ENCODE measurements at regions not wholly inside any gene's neighbourhood (a gene's known extent, or its start where the extent isn't known, plus 50 kb on each side); places are given as distances from the start of the nearest gene placed in this dataset.

DNA sequence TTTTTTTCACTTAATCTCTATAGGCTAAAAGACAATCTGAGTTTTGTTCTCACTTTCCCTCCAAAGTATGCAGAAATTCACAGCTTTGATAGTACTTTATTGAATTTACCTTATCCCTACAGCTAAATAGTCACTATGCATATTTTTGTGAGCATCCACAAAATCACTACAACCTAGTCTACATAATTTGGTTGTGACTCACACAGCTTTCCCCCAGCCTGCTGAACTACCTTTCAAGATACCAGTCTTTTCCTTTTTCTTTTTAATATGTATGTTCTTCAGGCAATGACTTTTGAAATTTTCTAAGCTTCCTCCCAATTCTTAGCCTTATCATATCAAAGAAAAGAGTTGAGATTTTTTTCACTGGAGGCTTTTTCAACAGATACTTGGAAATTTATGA lies 347.3 kb upstream of the CDH6 start:
- no peak for DNase-seq (ENCODE audit: low read depth)

DNA sequence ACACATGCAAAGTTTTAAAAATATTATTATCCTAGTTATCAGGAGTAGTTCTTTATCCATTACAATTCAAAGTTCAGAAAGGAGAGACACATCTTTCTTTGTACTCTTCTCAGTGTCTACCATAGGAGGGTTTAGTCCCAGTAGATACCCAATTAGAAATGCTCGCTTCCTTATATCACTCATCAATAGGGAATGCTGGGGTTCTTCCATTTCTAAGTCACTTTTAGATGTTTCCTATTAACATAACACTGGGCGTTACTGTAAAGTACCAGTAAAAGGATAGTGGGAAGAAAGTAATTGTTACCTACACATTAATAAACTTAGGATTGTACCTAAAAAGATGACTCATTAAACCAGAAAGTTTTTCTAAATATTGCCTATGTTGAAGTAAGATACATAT lies 348.3 kb upstream of the CDH6 start:
- no peak for DNase-seq (ENCODE audit: low read depth)

DNA sequence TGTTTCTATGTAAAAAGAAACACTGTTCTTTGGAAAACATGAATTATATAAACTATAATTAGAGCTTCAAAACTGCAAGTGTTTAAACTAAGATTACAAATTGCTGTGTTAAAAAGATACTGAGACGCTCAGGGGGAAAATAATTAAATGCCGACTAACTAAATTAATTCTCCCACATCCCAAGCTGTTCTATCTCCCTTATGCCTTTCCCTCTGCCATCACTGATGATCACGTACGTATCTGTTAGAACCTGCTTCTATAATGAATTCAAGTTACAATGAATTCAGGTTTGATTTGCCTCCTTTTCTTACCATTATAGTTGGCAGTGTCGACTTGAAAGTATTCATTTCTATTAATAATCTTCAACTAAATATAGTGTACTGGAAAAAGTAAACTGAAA lies 349.9 kb upstream of the CDH6 start:
- DNase-seq (ENCODE audit: low read depth): no peak

DNA sequence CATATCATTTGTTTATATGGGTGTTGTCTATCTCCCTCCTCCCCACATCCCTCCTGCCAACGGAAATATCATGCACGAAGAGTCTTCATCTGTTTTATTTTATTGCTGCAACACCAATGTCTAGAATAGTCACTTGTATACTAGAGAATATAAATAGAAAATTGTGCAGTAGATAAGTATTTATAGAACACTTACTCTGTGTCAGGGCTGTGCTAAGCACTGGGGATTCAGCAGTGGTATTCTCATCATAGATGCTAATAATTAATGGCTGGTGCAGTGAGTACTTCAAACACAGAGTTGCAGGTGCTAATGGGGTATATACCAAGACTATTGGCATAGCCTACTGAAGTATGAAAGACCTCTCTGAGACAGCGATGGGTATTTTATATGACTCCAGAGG lies 353.5 kb upstream of the CDH6 start:
- DNase-seq (ENCODE audit: low read depth): no peak

DNA sequence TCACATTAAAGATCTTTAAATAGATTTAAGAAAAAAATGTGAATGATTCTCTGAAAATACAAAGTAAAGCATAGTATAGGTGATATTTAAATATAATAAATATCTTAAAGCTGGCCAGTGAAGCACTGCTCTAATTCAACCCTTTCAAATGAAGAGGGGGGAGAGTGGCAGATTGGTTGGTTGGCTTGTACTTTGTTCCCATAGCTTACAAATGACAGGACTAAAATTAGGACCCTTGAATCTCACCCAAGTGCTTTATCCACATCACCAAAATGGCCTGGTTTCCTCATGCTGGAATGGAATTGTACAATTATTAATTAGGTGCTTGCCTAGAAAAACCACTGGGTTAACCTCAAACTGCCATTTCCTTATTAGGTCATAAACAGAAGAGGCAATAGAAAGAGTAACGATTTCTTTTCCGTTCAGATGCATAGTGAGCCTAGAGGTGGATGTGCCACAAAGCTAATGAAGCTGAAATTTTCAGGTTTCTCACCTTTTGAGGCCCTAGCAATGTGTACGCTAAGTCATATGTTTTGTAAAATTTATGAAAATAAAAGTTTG lies 354.5 kb upstream of the CDH6 start:
- no peak for DNase-seq (ENCODE audit: low read depth)

DNA sequence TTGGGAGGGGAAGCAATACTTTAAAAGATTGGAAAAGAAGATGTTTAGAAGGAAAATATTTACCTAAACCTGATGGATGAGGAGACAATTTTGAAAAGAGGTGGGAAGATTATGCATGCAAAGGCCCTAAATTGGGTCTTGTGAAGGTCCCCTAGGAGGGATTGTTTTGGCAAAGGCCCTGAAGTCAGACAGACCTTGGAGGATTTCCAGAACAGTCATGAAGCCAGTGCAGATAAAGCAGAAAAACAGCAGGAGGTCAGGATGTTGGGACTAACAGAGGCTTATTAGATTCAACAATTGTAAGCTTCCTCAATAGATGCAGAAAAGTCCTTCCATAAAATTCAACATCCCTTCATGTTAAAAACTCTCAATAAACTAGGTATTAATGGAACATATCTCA lies 361.0 kb upstream of the CDH6 start:
- DNase-seq (ENCODE audit: low read depth): no peak

DNA sequence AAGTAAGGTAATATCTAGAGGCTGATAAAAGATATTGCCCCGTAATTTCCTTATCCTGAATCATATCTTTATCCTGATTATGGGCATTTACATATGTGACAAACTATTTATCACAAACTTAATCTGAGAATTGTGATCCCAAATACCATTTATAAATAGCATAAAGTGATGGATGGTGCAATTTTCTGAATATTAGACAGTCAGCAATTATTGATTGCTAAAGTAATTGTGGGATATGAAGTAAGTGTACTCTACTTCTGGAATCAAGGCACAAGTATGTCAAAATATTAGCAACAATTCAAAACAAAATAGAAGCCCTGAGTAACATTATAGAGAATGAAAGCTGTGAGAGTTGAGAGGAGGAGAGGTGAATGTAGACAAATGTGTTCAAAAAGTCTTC lies 361.9 kb upstream of the CDH6 start:
- no peak for DNase-seq (ENCODE audit: low read depth)

DNA sequence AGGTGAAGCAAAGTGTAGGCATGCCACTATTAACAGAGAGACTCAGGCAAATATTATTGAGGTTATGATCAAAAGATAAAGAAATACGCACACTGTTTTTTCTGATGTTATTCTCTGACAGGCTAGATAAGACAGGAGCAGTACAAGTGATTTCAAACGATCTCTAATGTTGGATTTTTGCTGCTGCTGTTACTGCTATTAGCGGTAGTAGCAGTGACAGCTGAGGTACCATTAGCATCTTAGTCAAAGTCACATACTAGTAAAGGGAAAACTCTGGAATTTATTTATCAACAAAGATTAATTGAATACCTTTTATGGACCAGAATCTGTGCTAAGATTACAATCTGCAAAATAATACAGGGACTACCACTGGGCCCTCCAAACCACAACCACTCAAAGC lies 362.4 kb upstream of the CDH6 start:
- DNase-seq (ENCODE audit: low read depth): no peak

DNA sequence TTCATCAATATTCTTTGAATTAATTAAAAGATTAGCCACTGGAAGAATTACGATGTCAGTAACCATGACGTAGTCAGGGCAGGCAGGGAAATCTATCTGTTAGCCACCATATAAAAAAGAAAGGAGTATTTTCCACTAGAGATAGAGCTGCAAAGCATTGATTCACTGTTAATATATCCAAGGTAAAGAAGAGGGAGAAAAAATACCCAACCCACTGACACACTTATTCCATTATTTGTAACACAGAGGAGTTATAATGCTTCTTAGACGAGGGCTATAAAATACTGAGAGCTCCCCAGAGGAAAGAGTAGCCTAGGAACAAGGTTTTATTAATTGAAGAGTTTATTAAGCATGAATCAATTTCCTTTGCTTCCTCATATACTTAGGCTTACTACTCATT lies 382.2 kb upstream of the CDH6 start:
- DNase-seq (ENCODE audit: low read depth): no peak

DNA sequence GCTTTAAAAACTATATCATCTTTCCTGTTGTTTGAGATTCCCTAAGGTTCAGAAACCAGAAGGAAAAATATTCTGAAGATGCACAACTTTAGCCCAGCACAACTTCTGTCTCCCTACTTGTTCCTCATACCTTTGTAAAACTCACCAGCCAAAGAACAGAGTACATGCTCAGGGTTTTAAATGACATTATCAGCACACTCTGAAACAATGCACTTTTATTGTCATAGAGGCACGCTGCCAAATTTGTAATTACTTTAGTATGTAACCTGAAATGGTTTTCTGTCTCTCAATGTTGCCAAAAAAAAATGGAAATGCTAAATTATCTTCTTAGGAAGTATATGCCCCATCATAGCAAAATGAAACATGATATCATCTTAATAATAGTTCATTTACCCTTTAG lies 383.6 kb upstream of the CDH6 start:
- no peak for DNase-seq (ENCODE audit: low read depth)

DNA sequence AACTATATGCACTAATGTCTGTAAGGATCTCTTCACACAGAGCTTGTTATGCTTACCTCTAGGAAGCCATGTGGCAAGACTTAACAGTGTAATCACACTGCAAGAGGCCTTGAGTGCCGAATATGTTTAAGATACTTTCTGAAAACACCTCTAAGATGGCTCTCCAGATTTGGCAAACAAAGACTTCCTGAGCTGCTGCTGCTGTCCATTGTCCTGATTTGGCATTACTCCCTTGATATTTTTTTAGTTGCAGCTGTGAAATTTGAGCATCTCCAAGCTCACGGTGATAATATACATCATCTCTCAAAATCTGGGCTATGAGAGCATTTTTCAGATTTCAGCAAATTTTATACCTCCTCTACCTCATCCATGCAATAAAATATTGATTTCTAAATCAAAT lies 384.5 kb upstream of the CDH6 start:
- no peak for DNase-seq (ENCODE audit: low read depth)

DNA sequence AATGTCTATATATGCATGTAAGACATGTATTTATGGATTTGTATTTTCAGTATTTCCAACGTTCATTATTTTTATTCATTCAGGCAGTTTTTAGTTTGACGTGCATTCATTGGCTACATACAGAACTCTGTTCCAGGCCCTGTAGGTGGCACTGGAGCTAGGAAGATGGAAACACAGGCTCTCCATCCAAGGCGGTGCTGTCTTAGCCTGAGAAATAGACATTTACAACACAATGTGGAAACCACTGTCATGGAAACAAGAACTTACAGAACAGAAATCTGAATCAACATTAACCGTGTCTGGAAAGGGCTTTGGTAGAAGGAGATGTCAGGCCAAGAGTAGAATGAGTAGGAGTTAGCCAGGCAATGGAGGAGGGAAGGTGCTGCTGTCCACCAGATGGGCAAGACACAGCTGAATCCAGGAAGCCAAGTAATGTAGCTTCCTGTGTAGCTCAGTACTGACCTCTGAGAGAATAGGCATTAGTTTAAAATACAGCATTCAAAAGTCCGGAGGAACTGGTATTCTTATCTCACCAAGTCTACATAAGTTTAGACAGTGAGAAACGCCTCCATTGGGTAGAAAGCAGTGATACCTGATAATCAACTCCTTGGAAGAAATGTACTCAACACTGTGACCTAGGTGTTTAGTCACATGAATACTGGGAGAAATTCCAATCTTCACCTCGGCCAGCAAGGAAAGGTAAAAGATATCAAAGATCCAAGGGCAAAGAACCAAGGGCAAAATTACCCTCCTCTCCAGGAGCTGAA lies 388.6 kb upstream of the CDH6 start:
- DNase-seq (ENCODE audit: low read depth): no peak

DNA sequence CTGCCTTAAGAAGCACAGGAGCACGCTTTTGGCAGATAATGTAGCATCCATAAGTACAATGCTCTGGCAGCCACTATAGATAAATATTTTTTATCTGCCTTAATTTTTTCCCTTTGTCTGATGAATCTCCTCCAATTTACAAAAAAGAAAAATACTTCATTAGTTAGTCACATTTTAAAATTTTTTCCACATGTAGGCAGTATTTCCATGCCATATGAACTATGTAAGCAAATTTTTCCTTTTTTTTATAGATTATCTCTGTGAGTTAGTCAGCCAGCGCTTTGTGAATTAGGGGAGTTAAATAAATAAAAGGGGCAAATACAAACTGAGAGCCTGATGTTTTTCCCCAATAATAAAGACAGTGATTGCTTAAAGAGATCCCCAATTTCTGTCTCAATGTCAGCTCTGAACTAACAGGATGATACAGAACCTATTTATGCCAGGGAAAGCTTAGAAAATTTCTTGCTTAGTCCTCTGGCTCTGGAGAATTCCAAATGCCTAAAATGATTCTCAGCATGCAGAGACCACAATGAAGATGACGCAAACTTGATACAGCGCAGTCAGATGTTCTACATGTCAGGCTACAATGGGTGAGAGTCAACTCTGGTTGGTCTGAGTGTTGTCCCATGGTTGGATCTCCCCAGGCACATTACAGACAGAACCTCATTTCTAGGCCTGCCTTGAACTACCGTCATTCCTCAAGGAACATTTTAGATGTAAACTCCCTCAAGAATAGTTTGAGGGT lies 390.4 kb upstream of the CDH6 start:
- DNase-seq (ENCODE audit: low read depth): no peak

DNA sequence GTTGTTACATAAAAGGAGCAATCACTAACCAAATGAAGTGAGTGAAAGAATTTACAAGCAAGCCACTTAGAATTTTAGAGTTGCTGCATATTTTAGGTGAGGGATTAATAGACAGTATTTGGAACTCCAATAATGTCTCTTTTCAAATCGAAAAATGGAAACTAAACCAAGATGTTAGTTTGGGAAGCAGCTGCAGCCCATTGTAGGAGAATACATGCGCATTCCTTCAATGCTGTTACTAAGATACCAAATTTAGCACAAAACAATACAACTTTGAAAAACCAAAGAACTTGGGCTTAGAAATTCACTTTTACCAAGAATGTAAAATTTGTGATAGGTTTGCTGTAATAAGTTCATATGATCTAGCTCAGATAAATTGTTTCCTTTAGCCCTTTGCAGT lies 411.8 kb upstream of the CDH6 start:
- no peak for DNase-seq (ENCODE audit: low read depth)

DNA sequence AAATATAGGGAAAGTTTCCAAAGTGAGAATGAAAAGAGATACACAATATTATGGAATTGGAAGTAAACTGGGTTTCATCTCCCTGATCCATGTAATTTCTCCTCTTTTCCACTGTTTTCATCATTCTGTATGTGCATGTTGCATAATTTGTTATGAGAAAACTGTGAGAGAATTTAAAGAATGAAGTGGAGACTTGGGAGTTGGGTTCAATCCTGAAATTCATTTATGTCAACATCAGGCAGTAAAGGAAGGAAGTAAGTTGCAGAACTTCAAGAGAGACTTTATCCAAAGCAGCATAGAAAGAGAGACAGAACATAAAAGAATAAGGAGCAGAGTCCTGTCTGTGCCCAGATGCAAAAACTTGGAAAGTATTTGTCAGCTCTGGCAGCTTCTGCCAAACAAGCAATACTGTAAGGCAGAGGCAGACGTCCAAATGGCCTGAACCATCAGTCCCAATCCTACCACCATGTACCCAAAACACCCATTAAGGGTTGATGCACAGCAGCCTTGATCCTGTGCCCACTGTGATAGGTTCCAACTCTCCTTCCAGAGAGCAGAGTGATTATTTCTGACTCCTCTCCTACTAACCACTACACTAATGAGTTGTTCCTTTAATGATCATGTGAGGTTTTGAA lies 425.3 kb upstream of the CDH6 start:
- DNase-seq (ENCODE audit: low read depth): no peak

DNA sequence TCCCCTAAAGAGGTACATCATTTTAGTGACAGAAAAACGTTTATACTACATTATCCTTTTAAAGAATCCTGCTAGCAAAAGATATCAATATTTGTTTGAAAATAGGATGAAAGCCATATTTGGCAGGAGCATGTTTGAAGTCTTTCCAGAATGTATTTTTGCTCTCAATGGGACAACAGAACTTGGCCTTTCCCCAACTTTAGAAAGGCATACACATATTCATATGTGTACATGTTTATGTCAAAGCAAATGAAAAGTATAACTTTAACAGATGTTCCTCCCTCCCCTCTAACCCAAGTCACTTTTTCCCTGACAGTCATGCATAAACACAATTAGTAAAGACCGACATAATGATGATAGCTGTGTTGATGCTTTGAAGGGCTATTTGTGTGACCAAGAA lies 427.8 kb upstream of the CDH6 start:
- DNase-seq (ENCODE audit: low read depth): no peak

DNA sequence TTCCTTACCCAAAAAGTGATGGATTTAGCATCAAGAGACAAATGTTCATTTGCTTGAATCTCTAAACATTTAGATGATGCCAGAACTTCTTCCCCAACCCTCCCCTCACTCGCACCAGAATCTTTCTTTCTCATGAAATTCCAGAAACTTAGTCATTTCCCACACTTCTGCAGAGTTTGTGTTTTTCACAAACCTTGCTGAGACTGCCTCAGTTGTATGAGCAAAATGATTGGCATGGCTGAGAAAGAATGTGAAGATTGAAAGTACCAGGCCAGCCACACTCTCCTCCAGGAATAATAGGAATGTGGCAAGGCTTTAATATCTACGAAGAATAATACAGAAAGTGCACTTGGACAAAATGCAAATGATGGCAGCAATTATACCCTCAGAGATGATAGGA lies 428.3 kb upstream of the CDH6 start:
- no peak for DNase-seq (ENCODE audit: low read depth)

DNA sequence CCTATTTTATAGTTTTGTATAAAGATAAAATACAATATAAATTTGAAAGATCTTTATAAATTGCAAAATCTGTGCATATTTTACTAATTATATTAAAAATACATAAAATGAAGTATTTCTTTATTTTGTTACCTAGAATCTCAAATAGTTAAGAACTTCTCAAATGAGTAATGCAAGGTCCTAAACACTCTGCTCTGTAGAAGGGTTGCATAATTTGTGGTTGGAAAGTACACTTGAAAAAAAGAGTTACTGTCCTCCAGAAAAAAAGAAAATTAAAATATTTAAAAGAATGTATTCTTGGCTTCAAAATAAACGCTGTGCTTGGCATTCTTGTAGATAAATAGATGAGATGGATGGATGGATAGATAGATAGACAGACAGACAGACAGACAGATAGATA lies 428.8 kb upstream of the CDH6 start:
- DNase-seq (ENCODE audit: low read depth): no peak

DNA sequence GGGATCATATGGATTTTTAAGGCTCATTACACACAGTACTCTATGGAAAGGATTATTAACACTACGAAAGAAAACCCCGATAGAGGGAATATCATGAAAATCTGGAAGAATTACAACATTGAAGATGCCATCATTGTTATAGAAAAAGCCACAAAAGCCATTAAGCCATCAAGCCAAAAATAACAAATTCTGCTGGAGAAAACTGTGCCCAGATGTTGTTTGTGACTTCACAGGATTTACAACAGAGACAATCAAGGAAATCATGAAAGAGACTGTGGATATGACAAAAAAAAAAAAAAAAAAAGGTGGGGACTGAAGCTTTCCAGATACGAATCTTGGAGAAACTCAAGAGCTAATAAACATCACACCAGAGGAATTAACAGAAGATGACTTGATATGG lies 433.8 kb upstream of the CDH6 start:
- no peak for DNase-seq (ENCODE audit: low read depth)

DNA sequence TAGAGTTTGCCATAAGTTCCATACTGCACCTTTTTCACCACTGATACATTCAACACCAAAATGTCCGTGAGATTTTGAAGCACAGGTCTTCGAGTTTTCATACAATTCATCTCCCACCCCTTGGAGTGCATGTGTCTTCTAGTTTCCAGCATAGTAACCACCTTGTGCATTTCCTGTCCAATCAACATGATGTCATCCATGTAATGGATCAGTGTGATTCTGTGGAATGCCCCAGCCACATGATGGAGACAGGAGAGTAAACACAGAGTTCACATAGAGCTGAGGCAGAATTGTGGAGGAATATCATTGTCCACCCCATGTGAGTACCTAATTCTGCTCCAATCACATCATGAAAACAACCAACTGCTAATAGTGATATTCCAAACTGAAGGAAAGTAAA lies 441.5 kb upstream of the CDH6 start:
- no peak for DNase-seq (ENCODE audit: low read depth)

DNA sequence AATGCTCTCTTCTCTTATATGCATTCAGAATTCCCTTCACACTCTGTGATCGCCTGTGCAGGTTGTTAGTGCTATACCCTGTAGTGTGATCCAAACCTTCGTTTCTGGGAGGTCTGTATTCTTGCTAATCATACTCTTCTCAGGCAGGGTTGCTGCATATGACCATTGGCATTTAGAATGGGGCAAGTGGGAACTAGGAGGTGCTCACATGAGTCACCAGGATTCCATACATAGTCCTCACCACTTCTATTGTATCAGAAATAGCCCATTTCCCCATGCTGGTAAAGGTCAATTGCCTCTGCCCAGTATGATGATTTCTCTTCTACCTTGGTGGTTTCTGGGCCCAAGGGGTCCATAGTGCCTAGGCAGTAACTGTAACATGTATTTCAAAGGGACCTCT lies 443.5 kb upstream of the CDH6 start:
- DNase-seq (ENCODE audit: low read depth): no peak

DNA sequence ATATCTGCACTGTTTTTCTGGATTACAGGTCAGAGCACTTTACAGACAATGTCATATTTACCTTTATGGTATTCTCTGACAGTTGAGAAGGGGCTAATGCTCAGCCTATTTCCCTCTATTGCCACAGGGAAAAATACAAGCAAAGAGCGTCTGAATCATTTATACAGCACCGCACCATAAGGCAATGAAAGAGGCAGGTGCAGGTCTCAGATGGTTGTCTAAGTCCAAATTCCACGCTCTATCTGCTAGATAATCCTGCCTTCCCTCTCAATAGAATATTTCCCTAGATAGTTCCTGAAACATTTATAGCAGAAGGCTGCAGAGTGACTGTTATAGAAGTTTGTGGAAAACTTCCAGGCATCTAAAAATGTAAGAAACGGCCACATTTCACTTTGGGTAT lies 446.1 kb upstream of the CDH6 start:
- DNase-seq (ENCODE audit: low read depth): no peak

DNA sequence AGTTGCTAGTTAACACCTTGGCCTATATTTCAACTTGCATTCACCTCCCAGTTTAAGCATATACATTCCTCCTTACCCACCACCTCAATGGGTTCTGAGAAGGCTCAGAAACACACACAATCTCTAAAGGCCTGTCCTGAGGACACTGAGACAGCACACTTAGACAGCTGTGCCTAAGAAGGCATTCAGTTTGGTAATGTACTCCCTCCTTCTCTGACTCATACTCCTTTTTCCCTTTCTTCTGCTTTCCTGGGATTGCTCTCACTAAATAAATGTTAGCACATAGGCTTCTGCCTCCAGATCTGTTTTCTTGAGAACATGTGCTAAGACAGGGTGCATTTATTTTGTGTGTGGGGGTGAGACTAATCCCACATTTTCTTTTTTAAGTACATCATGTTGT lies 456.8 kb upstream of the CDH6 start:
- no peak for DNase-seq (ENCODE audit: low read depth)
